ENCODE measurements at regions not wholly inside any gene's neighbourhood (a gene's known extent, or its start where the extent isn't known, plus 50 kb on each side); places are given as distances from the start of the nearest gene placed in this dataset.

DNA sequence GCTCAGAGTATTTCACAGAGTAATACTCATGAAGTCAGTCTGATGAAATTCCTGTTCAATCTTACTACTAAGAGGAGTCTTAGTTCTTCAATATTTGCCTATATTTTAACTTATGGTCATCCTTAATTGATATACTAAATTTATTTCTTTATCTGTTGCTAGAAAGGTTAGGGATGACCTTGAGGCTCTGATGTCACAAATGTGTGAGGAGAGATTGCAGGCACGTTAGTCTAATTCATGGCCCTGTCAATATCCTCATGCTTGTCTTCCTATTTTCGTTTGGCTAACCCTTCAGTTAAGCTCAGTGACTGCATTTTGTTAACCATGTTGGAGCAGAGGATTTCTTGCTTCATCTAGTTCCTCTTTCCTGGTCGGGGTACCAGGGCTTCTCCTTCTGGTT is 704.7 kb upstream of the COBL start:
- FAIRE-seq (no peak), DNase-seq (ENCODE audit: insufficient read length, low spot score) (no peak)
- no peak for TF ChIP-seq POU2F2 (IDR thresholded peaks at IDR 0.05; ENCODE audit: low read depth, low read length)

DNA sequence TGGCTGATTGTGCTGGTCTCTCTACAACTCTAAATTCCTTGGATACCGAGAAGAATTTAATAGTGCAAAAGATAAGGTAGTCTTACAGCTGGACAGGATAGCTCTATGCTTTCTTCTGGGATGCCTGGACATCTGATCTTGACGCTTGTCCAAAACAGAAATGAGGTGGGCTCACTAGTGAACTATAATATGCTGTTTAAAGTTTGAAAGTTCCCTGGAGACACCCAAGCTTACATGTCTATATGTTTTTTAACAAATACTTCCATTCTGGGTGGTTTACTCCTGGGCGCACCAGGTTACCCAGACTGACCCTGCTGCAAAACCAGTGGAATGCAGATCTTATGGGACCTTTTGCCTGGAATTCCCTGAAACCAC is 702.1 kb upstream of the COBL start:
- DNase-seq (ENCODE audit: insufficient read length, low spot score) (no peak), FAIRE-seq (no peak)
- TF ChIP-seq PAX5 (IDR thresholded peaks at IDR 0.05; ENCODE audit: insufficient read depth, low read length, severe bottlenecking): no peak
- no peak for TF ChIP-seq POLR2AphosphoS5 (IDR thresholded peaks at IDR 0.05; ENCODE audit: low read depth, low read length)
- TF ChIP-seq POU2F2 (IDR thresholded peaks at IDR 0.05; ENCODE audit: low read depth, low read length): no peak
- TF ChIP-seq SPI1 (IDR thresholded peaks at IDR 0.05; ENCODE audit: low read depth, low read length): no peak
- no peak for TF ChIP-seq TAF1 (IDR thresholded peaks at IDR 0.05; ENCODE audit: low read depth, low read length)
- no peak for TF ChIP-seq POLR2A (IDR thresholded peaks at IDR 0.05; ENCODE audit: low read depth, low read length)

DNA sequence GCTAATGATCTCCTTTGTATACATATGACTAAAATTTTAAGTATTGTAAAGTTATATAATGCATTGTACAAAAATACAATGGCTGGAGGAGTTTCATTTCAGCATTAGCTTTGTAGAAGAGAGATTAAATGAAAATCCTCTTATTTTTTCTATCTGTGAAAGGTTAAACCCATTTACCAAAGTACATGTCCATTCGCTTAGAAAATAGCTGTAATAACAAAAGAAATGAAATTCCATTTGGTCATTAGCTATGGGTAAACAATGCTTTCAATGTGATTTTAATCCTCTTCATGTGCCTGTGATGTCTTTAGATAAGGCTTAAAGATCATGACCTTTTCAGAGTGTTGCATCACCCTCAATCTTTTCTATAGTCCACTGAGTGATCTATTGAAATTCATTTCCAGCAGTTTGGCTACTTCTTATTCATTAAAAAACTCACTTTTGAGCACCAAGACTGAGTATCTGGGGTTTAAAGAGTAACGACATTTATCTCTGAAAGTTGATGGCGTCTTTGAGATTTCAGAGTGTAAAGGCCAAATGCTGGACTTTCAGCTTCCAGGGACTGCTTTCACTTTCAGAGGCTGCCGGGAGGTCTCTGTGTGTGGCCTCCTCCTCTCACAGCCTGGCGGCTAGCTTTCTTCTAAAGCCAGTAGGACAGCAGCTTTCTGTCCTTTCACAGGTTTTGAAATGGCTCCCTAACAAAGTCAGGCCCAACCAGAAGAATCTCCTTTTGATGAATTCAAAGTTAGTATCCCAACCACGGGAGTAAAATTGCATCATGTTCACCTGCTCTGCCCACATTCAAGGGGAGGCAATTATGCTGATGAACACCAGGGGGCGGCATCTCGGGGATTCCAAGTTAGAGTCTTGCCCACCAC is 701.4 kb upstream of the COBL start:
- DNase-seq (ENCODE audit: insufficient read length, low spot score) (no peak), FAIRE-seq (no peak)
- no peak for TF ChIP-seq TAF1 (IDR thresholded peaks at IDR 0.05; ENCODE audit: low read depth, low read length)
- TF ChIP-seq POU2F2 (IDR thresholded peaks at IDR 0.05; ENCODE audit: low read depth, low read length): no peak
- TF ChIP-seq SPI1 (IDR thresholded peaks at IDR 0.05; ENCODE audit: low read depth, low read length): no peak
- TF ChIP-seq PAX5 (IDR thresholded peaks at IDR 0.05; ENCODE audit: insufficient read depth, low read length, severe bottlenecking): no peak
- no peak for TF ChIP-seq POLR2A (IDR thresholded peaks at IDR 0.05; ENCODE audit: low read depth, low read length)
- TF ChIP-seq POLR2AphosphoS5 (IDR thresholded peaks at IDR 0.05; ENCODE audit: low read depth, low read length): no peak

DNA sequence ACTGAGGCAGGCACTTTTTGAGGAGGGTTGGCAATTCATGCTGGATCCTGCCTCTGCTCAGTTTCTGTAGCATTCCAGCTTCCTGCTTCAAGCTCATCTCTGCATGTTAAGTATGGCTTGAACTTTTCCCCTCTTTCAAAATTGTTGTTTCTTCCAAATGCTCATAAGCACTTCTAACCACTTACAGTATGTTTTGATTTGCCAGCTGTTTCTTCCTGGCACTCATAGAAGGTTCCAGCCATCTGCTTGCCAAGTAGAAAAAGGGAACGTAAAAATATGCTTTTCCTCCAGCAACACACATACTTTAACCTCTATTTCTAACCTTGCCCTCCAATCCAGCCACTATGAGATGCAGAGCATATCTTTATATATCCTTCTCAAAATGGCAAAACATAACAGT is 692.6 kb upstream of the COBL start:
- TF ChIP-seq TAF1 (IDR thresholded peaks at IDR 0.05; ENCODE audit: low read depth, low read length) (no peak), POLR2AphosphoS5 (IDR thresholded peaks at IDR 0.05; ENCODE audit: low read depth, low read length) (no peak), POLR2A (IDR thresholded peaks at IDR 0.05; ENCODE audit: low read depth, low read length) (no peak), SPI1 (IDR thresholded peaks at IDR 0.05; ENCODE audit: low read depth, low read length) (no peak), POU2F2 (IDR thresholded peaks at IDR 0.05; ENCODE audit: low read depth, low read length) (no peak), PAX5 (IDR thresholded peaks at IDR 0.05; ENCODE audit: insufficient read depth, low read length, severe bottlenecking) (no peak)
- FAIRE-seq: no peak
- no peak for DNase-seq (ENCODE audit: insufficient read length, low spot score)

DNA sequence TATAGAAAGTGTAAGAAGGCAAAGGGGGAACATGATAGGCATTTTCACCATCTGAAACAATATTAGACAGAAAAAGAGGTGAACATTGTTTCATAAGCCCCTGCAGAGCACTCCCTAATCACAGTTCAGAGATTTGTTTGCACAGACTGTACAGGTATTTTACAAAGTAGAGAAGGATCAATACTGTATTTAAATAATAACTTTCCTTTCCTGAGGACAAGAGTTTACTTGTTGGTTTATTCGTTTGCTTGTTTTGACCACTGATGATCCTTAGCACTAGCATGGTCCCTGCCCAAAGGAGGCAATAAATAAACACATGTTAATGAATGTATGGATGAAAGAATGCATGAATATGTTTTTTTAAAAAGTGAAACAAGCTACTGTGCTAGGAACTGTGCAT is 690.1 kb upstream of the COBL start:
- DNase-seq (ENCODE audit: insufficient read length, low spot score) (no peak), FAIRE-seq (no peak)
- TF ChIP-seq POU2F2 (IDR thresholded peaks at IDR 0.05; ENCODE audit: low read depth, low read length): no peak
- TF ChIP-seq TAF1 (IDR thresholded peaks at IDR 0.05; ENCODE audit: low read depth, low read length): no peak
- no peak for TF ChIP-seq PAX5 (IDR thresholded peaks at IDR 0.05; ENCODE audit: insufficient read depth, low read length, severe bottlenecking)
- TF ChIP-seq POLR2AphosphoS5 (IDR thresholded peaks at IDR 0.05; ENCODE audit: low read depth, low read length): no peak
- TF ChIP-seq POLR2A (IDR thresholded peaks at IDR 0.05; ENCODE audit: low read depth, low read length): no peak
- TF ChIP-seq SPI1 (IDR thresholded peaks at IDR 0.05; ENCODE audit: low read depth, low read length): no peak

DNA sequence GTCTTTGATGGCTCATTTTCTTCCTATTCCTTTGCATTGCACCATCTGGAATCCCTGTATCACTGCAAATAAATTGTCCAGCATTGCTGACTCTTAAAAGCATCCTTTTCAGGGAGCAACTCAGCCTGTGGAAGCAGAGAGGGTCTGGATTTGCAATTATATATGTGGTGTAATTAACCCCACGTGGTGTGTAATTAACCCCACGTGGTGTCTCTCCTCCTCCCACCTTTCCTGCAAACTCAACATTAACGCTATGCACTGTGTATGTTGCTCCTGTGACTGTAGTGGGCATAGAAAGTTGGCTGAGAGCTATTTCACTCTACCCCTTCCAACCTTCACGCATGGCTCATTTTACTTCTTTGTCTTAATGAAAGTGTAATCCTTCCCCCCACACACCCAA is 689.0 kb upstream of the COBL start:
- no peak for TF ChIP-seq POLR2A (IDR thresholded peaks at IDR 0.05; ENCODE audit: low read depth, low read length)
- TF ChIP-seq POU2F2 (IDR thresholded peaks at IDR 0.05; ENCODE audit: low read depth, low read length): no peak
- no peak for TF ChIP-seq SPI1 (IDR thresholded peaks at IDR 0.05; ENCODE audit: low read depth, low read length)
- no peak for TF ChIP-seq PAX5 (IDR thresholded peaks at IDR 0.05; ENCODE audit: insufficient read depth, low read length, severe bottlenecking)
- TF ChIP-seq POLR2AphosphoS5 (IDR thresholded peaks at IDR 0.05; ENCODE audit: low read depth, low read length): no peak
- TF ChIP-seq TAF1 (IDR thresholded peaks at IDR 0.05; ENCODE audit: low read depth, low read length): no peak
- DNase-seq (ENCODE audit: insufficient read length, low spot score) (no peak), FAIRE-seq (no peak)

DNA sequence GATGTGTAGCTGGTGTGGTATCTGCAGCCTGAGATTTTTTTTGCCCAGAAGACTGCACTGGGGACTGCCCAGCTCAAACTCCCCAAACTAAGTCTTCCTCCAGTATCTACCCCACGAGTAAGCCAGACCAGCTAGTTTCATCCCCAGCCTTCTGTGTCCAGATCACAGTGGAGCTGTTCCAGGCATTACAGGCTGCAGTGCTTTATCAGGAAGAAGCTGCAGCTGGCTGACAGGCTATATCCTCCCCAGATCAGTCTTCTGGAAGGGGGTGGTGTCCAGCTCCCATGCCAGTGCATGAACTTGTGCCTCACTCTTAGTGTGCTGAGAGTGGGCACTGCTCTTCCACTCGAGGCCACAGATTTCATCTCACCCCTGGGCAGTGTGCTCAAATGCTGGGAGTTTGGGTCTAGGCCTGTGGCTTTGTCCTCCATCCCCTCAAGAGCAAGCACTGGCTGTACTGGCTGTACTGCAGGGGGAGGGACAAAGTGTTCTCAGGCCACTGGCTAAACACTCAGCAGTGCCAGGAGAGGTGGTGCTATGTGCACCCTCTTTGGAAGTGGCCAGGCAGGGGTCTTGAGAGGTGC is 679.1 kb upstream of the COBL start:
- no peak for TF ChIP-seq TAF1 (IDR thresholded peaks at IDR 0.05; ENCODE audit: low read depth, low read length)
- no peak for FAIRE-seq
- no peak for DNase-seq (ENCODE audit: insufficient read length, low spot score)

DNA sequence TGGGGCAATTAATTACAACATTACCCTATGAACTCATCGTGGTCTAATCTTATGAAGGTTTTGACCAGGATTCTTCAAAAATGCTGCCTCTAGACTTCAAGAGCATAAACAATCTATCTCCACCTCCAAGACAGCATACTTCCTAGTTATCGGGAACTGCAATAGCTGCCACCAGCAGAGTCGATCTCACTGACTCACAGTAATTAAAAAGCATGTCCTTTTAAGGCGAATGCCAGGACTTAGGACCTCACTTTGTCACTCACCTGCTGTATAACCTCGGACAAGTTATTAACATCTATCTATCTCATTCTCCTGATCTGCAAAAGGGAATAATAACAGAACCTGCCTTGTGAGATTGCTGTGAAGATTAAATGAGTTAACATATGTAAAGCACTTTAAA is 666.0 kb upstream of the COBL start:
- FAIRE-seq: no peak
- no peak for DNase-seq (ENCODE audit: insufficient read length, low spot score)
- TF ChIP-seq POLR2A (IDR thresholded peaks at IDR 0.05; ENCODE audit: low read depth, low read length) (no peak), PAX5 (IDR thresholded peaks at IDR 0.05; ENCODE audit: insufficient read depth, low read length, severe bottlenecking) (no peak), POLR2AphosphoS5 (IDR thresholded peaks at IDR 0.05; ENCODE audit: low read depth, low read length) (no peak), POU2F2 (IDR thresholded peaks at IDR 0.05; ENCODE audit: low read depth, low read length) (no peak), TAF1 (IDR thresholded peaks at IDR 0.05; ENCODE audit: low read depth, low read length) (no peak), SPI1 (IDR thresholded peaks at IDR 0.05; ENCODE audit: low read depth, low read length) (no peak)

DNA sequence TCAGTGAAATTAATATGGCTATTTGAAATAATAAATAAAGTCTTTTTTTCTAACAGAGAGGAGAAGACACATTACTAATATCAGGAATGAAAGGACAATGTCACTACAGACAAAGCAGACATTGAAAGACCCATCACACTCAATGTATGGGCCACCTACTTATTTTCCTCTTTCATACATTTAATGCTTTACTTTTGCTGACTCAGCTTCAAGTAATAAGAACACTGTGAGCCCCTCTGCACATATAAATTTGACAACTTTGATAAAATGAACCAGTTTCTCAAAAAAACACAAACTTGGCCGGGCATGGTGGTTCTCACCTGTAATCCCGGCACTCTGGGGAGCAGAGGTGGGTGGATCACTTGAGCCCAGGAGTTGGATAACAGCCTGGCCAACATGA is 664.2 kb upstream of the COBL start:
- FAIRE-seq (no peak), DNase-seq (ENCODE audit: insufficient read length, low spot score) (no peak)
- TF ChIP-seq POLR2A (IDR thresholded peaks at IDR 0.05; ENCODE audit: low read depth, low read length) (no peak), TAF1 (IDR thresholded peaks at IDR 0.05; ENCODE audit: low read depth, low read length) (no peak), PAX5 (IDR thresholded peaks at IDR 0.05; ENCODE audit: insufficient read depth, low read length, severe bottlenecking) (no peak), POU2F2 (IDR thresholded peaks at IDR 0.05; ENCODE audit: low read depth, low read length) (no peak), POLR2AphosphoS5 (IDR thresholded peaks at IDR 0.05; ENCODE audit: low read depth, low read length) (no peak), SPI1 (IDR thresholded peaks at IDR 0.05; ENCODE audit: low read depth, low read length) (no peak)

DNA sequence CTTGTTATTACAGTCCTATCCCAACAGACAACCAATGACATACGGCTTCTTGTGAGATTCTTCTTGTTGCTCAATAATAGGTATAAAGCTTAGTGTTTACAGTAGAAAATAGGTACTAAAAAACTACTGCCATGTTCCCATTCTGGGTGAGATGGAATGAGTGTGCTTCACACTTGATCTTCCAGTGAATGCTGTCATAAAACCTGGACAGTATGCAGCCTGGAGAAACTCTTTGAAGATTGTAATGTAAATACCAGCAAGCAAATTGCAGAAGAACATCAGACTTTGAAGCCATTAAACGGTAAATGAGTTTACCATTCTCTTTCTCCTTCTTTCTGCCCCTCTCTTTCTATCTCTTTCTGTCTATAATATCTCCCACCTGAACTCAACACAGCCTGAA is 663.7 kb upstream of the COBL start:
- no peak for DNase-seq (ENCODE audit: insufficient read length, low spot score)
- TF ChIP-seq SPI1 (IDR thresholded peaks at IDR 0.05; ENCODE audit: low read depth, low read length) (no peak), POLR2A (IDR thresholded peaks at IDR 0.05; ENCODE audit: low read depth, low read length) (no peak), POU2F2 (IDR thresholded peaks at IDR 0.05; ENCODE audit: low read depth, low read length) (no peak), TAF1 (IDR thresholded peaks at IDR 0.05; ENCODE audit: low read depth, low read length) (no peak), PAX5 (IDR thresholded peaks at IDR 0.05; ENCODE audit: insufficient read depth, low read length, severe bottlenecking) (no peak), POLR2AphosphoS5 (IDR thresholded peaks at IDR 0.05; ENCODE audit: low read depth, low read length) (no peak)
- FAIRE-seq: no peak
